ENCODE measurements at regions not wholly inside any gene's neighbourhood (a gene's known extent, or its start where the extent isn't known, plus 50 kb on each side); places are given as distances from the start of the nearest gene placed in this dataset.

DNA sequence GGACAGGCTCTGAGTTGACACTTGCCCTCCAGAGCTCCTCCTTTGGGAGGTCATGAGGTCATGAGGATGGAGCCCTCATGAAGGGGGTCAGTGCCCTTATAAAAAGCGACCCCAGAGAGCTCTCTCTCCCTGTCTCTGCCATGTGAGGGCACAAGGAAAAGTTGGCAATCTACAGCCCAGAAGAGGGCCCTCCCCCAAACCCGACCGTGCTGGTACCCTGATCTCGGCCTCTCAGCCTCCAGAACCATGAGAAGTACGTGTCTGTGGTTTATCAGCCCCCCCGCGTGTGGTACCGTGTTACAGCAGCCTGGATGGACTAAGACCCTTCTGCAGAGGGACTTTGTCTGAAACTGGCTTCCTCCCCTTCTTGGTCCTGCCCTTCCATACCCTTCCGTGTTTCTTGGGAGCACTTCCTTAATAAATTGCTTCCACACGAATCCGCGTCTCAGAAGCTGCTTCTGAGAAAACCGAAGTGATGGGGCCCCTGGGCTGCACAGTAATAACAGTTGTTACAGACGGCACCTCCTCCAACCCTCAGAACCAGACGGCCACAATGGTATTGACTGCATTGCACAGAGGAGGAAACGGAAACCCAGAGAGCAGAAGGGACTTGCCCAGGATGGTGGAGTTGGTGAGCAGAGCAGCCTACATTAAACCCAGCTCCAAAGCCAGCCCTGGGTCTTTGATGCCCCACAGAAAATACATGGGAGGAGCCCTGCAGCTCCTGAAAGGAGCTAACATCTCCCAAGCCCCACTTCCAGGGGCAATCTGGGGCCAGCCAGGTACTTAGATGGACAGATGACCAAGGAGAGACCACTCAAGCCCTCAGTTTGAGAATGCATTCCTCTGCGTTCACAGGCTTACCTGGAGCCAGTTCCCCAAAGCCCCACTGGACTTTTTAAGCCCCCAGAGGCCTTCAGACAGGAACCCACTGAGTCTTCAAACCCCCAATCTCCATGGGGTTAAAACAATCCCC, 242.7 kb downstream of the BCOR start:
- intact Hi-C loops (cut with micrococcal nuclease): loop anchor here (1.0 to 5.0 kb wide), 8 partner anchors 15 to 1053 kb away; partner anchors contain the start of genes BCOR and MID1IP1

DNA sequence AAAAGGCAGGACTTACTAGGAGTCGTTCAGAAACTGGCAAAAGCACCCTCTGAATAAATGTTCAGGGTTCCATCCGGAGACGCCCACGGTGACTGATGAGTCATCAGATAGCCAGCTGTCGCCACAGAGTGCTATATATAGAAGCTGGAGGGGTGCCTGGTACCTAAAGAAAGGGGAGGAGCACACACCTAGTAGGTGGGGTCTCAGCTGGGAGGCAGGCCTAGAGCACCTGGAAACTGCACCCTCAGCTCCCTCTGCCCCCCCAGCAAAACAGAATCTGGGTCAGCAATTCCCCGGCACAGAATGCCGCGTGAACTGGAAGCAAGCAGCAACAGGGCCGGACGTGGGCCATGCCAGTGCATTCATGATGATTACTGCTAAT, 242.0 kb downstream of the BCOR start:
- intact Hi-C loops (cut with micrococcal nuclease): loop anchor here (1.0 to 5.0 kb wide), 8 partner anchors 15 to 1053 kb away; partner anchors contain the start of genes BCOR and MID1IP1

DNA sequence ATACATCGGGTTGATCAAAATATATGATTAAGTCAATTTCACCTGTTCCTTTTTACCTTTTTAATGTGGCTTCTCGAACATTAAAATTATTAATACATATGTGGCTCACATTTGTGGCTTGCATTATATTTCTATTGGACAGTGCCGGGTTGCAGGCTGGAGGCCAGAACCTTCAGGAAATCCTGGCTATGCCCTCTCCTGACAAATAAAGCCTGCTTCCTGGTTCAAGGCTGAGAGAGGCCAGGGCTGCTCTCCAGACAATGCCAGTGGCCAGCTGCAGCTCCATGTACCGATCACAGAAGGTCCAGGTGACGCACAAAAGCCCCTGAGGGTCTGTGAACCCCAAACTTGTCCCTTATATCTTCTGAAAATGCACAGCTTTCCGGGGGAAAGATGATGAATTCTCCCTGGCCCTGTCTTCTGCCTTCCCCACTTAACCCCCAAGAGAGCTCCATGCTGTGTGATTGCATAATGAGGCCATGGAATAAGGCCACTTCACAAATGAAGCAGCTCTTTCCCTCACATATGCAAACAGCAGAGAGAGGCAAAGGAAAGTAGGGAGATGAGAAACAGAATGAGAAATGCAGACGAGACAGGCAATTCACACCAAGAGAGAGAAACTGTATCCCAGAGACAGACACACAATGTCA, 241.2 kb downstream of the BCOR start:
- intact Hi-C loops (cut with micrococcal nuclease): loop anchor here (5.0 kb wide), 3 partner anchors 156 to 1054 kb away; partner anchors contain the start of genes BCOR and MID1IP1

DNA sequence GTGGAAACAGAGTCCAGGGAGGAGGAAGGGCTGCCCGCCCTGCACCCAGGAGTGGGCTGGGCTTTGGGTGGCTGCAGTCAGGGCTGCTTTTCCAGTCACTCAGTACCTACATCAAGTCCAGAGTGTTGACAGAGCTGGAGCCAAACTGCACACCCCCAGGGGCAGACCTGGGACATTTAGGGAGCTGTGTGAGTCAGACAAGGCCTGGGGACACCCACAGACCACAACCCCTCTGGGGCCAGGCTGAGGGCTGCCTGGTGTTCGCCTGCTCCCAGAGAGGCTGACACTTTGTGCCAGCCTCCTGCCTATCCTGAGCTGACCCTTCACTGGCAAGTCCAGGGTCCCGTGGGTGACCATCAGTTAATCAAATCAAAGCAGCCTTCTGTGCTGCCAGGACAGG, 240.0 kb downstream of the BCOR start:
- intact Hi-C loops (cut with micrococcal nuclease): loop anchor here (5.0 kb wide), 3 partner anchors 155 to 1055 kb away; partner anchors contain the start of genes BCOR and MID1IP1

DNA sequence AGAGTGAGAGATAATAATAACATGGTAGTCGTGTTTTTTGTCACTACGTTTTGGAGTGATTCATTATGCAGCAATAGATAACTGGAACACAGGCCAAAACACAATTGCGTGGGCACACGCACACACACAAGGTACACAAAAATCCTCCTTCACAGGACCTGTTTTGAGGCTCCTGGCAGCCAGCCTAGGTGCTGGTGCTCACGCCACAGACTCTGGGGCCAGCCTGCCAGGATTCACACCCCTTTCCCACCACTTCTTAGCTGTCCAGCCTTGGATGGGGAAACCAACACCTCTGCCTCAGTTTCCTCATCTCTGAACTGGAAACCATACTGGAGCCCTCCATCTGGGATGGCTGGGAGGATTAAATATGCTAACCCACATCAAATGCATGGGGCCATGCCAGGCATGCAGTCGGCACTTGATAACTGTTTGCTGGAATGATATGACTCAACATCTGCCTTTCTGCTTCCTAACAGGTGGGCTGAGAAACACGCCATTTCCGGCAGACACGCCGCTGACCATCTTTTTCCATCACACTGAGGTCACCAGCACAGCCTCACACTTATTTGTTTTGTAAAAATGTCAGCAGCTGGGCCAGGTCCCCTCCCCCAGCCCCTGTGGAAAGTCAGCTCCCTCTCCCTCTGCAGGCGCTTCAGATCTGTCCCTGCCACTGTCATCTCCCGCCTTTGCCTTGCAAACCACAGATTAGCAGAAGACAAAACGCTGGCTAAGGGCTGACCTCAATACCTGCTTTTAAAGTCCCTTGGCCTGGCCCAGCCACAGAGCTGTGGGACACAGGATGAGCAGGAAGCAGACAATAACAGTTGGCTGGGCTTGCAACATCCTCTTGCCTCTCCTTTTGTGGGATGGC, 237.5 kb downstream of the BCOR start:
- intact Hi-C loops (cut with micrococcal nuclease): loop anchor here (1.0 to 5.0 kb wide), 5 partner anchors 10 to 1058 kb away; partner anchors contain the start of genes BCOR and MID1IP1

DNA sequence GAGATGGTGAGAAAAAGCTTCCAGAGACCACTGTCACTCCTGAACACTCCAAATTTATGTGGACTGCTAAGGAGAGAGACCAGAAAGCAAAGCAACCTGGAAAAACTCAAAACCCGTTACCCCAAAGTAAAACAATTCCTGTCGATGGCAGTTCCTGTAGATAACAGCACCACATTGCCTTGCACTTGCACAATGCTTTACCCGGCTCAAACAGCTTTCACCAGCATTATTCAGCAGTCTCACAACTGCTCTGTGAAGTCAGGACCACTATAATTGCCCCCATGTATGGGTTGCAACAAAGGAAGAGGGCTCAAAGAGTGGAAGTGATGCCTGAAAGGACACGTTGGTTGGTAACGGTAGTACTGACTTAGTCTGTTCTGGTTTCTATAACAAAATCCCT, 234.8 kb downstream of the BCOR start:
- intact Hi-C loops (cut with micrococcal nuclease): no loop called here

DNA sequence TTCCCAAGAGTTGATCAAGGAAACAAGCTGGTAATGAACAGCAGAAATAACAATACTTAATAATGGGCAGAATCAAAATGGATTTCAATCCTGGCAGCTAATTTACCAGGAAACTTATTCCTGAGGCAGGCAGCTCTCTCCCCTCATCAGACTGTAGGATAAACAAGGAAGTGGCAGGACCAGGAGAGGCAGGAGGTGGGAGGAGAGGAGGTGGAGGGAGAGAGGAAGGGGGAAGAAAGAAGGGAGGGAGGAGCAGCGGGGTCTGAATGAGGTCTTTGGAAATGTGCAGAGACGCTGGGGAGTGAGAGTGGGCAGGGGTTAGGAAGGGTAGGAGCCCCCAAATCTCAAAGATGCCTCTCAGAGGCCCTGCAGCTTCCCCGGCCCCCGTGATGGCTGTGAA, 231.5 kb downstream of the BCOR start:
- intact Hi-C loops (cut with micrococcal nuclease): no loop called here

DNA sequence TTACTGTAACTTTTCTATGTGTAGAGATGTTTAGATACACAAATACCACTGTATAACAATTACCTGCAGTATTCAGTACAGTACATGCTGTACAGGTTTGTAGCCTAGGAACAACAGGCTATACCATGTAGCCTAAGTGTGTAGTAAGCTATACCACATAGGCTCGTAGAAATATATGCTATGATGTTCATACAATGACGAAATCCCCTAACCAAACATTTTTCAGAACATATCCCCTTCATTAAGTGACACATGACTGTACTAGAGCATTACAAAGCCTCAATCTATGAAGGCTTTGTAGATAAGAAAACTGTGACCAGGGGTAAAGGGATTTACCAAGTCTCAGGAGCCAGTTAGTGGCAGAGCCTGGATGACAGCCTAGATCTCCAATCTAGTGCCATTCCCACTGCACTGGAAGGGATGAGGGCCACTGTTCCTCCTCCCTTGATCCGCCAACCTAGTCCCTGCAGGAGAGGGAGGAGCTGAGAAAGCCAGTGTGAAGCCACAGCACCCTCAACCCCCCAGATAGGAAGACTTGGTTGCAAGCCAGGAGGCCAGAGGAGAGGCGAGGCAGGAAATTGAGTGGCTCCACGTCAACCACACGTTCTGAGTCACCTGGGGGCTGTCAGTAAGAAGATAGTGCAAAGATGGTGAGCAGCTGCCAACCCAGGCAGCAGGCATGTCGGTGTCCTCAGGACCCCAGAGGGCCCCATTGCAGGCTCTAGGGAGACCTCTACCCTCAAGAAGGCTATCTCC, 227.7 kb downstream of the BCOR start:
- intact Hi-C loops (cut with micrococcal nuclease): loop anchor here (1.0 to 5.0 kb wide), 3 partner anchors 10 to 302 kb away; no protein-coding TSS in a partner anchor

DNA sequence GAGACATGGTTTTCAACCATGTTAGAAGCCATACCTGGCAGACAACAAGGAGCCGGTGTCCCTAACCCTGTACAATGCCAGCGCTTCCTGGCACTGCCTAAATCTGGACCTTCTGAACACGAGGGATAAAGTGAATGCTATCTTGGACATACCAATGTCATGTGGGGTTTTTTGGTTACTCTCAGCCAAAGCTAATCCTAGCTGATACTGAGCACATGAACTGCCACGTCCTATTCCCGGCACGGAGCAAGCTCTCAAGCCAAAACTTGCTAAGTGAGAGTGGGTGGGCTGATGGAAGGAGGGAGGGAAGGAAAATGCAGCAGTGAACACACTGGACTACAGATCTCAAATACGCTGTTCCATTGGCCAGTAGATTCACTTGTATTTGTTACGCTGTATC, 226.1 kb downstream of the BCOR start:
- intact Hi-C loops (cut with micrococcal nuclease): loop anchor here (5.0 kb wide), 1 partner anchor 301 kb away; no protein-coding TSS in a partner anchor

DNA sequence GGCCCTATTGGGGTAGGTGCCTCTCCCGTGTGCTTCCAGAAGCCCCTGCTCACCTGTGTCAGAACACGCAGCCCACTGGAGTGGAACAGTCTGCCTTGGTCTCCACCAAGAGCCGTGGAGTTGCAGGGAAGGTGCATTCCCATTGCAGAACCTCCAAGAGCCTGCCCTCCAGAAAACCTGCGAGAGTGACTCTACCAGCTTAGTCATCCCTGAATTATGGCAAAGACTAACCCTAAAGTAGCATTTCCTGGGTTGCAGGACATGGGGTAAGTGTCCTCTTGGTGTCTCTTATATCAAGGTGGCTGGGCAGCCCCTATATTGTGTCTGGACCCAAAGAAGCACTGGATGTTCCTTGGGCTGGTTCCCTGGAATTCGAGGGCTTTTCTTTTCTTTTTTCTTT, 224.6 kb downstream of the BCOR start:
- intact Hi-C loops (cut with micrococcal nuclease): loop anchor here (5.0 kb wide), 1 partner anchor 299 kb away; no protein-coding TSS in a partner anchor

DNA sequence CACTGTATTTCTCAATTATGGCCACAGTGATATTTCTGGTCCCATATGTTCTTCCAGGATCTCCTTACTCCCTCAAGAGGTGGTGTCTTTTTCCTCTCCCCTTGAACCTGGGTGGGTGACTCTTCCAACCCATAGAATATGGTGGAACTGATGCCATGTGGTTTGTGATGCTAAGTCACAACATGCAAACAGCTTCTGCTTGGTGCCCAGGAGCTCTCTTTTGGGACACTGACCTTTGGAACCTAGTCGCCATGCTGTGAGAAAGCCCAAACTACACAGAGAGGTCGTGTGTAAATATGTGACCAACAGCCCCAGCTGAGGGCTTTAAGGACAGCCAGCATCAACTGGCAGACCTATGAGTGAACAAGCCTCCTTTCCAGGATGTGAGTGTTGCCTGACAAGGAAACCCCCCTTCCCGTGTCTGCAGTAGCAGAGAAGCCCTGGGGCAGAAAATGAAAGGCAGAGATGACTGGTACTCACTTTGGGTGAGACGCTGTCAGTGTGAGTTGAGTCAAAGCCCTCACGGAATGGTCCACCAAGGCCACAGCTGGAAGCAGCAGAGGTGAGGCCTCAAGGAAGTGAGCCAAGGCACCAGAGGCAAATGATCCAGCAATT, 223.4 kb downstream of the BCOR start:
- intact Hi-C loops (cut with micrococcal nuclease): loop anchor here (1.0 to 5.0 kb wide), 3 partner anchors 14 to 298 kb away; no protein-coding TSS in a partner anchor

DNA sequence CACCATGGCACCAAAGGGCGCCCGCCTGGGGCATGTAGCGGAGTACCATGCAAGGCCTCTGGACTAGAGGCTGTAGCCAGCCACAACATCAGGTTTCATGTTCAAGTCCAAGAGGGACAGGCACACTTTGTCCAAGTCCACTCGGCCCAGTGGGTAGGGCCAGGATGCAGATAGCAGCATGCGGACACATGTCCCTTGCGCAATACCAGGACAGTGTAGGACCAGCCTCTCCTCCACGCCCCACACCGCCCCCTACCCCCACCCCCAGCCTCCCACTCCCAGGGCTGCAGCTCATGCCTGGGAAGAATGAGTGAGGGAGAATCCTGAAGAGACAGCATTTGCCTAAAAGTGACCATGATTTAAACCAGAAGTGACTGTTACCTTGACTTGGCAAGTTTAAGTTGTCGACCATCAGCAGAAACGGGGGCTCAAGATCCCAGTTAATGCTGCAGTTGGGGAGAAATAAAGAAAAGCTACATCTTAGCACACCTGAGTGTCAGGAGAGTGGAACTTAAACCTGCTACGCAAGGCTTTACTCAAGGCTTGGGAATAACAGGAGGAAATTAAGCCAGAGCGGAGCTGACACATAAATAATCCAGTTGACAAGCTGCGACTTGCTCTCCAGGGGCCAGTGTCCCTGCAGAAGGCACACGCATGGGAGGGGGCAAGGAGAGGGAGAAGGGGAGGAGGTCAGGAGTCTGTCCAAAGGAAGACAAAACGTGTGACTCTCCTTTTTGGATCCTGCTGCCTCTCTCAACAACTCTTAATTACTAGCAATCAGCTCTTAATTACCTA, 221.7 kb downstream of the BCOR start:
- intact Hi-C loops (cut with micrococcal nuclease): no loop called here

DNA sequence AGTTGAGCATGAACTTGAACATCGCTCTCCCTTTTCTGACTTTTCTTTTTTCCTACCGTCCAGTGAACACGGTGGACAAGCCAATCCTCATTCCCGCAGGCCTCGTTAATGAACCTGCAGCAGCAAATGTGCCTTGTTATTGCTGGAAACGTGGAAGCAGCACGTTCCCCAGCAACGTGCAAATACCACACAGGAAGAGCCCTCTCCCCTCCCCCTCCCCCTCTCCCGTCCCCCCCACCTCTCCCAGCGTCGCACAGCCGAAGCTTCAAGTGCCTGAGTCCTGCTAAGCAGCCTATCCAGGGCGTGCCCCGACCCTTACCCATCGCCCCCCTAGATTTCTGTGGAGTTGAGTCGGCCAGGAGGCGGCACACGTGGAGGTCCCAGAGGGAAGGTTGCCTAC, 219.9 kb downstream of the BCOR start:
- intact Hi-C loops (cut with micrococcal nuclease): no loop called here

DNA sequence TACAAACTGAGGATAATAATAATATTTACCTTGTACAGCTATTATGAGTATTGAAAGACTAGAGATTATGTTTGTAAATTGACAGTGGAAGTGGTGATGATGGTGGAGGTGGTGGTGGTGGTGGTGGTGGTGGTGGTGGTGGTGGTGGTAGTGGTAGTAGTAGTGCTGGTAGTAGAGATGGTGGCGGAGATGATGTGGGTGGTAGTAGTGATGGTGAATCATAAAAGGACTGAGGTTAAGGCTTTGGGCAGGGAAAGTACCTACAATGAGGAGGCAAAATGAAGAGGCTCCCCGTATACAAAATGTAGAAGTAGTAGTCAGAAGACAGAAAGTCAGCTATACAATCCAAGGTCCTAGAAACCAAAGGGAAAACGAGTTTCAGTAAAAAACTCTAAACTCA, 214.1 kb downstream of the BCOR start:
- intact Hi-C loops (cut with micrococcal nuclease): no loop called here

DNA sequence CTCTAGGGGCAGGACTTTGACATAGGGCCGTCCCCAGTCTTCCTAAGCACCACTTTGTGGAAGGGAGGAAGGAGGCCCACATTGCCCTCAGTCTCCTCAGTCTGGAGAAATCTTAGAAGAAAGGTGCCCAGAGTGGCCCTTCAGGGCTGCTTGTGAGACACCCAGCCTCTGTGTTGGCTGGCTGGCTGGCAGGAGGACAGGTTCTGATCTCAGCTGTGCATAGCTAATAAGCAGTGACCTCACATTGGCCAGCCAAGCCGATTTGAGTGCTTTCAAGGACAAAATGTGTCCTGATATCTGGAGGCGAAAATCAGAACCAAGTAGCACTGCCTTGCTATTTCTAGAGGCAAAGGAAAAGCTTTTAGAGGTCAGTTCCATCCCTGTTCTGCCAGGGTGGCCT, 211.5 kb downstream of the BCOR start:
- intact Hi-C loops (cut with micrococcal nuclease): no loop called here

DNA sequence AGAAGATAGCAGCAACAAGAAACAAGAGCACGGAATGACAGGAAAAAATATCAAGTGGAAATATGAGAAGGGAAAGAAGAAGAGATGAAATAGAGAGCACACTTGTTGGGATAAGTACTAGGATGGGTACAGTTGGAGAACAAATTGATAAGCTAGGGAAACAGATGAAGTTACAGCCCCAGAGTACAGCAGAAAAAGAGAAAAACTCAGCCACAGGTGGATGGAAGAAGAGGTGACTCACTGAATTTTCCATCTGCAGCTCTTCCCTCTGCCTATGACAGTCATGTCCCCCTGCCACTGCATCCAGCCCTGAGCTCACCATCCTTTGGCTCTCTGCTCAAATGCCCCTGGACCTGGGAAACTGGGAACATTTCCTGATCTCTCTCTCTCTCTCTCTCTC, 209.0 kb downstream of the BCOR start:
- intact Hi-C loops (cut with micrococcal nuclease): no loop called here

DNA sequence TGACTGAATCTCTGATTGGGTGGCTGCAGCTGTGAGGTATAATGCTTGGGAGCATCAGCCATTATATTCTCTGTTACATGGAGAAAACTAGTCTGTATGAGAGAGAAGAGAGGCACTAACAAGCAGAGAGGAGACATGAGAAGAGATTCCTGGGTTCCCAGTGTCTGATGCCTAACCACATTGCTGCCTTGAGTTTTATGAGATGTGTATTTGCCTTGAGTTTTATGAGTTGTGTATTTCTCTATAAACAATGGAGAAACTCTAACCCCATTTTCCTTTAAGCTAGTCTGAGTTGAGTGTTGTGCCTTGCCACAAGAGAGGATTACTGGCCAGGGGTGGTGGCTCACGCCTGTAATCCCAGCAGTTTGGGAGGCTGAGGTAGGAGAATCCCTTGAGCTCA, 208.1 kb downstream of the BCOR start:
- intact Hi-C loops (cut with micrococcal nuclease): no loop called here

DNA sequence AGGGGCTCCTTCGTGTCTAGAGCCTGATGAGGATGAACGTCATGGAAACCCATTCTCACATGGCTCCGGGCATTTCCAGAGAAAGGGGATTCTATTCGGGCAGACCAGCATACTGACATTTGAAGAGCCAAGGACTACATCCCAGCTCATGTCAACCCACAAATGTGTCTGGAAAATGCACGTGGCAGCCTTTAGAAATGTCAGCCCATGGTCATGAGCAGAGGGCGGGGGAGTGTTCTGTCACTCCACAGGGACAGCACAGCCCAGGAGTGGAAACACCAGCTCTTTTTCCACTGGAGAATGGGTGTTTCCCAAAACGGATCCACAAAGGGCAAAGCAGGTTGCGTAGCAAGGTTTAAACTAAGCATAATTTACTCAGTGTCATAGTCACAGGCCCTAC, 207.0 kb downstream of the BCOR start:
- intact Hi-C loops (cut with micrococcal nuclease): no loop called here

DNA sequence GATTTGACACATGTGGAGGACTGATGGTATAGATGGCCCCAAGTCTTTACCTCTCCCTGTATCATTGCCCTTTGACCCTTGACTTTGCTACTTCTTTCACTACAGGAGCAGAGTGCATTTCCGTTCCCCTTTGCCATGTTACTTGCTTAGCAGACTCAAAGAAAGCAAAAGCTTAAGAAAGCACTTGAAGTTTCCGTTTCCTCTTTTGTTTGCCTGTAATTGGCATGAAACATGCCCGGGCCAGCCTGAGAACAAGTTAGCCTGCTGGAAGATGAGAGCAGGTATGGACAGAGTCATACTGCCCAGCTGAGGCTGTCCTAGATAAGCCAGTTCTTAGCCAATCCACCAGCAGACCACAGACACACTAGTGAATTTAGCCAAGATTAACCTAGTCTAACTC, 206.0 kb downstream of the BCOR start:
- intact Hi-C loops (cut with micrococcal nuclease): no loop called here
